GM19438 (cell line): ENCODE measurements at regions not wholly inside any gene's neighbourhood (a gene's known extent, or its start where the extent isn't known, plus 50 kb on each side); places are given as distances from the start of the nearest gene placed in this dataset.
"Not testable (repeated sequence)": the region's sequence is repeated elsewhere in the genome, so short reads cannot be mapped to it uniquely, and the experiment has no call there.

Experiments
- ATAC-seq: cut with Tn5 transposase; IDR thresholded peaks from one replicate; pipeline ENCODE4 v1.9.1; 2021; ENCODE audit warnings: low read depth; ENCODE audit not compliant: unreplicated experiment

- no peak for ATAC-seq
Measured at GRCh38 chr16:64094181-64094965, 1027.5 kb downstream of the CDH11 start.

GRCh38 chr16:64092271-64092670 lies 1029.6 kb downstream of the CDH11 start:
- ATAC-seq: no peak

- ATAC-seq: no peak
Measured at GRCh38 chr16:64090327-64090726, 1031.5 kb downstream of the CDH11 start.

DNA sequence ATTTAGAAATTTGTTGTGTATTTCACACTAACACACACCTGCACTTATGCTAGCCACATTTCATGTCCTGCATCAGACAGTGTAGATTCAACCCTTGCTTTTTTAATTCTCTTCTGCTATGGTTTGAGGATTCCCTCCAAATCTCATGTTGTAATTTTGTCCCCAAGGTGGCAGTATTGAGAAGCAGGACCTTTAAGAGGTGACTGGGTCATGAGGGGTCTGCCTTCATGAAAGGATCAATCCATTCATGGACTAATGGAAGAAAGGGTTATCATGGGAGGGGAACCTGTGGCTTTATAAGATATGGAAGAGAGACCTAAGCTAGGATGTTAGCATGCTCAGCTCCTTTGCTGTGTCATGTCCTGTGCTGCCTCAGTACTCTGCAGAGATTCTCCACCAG lies 1032.2 kb downstream of the CDH11 start:
- ATAC-seq: no peak

DNA sequence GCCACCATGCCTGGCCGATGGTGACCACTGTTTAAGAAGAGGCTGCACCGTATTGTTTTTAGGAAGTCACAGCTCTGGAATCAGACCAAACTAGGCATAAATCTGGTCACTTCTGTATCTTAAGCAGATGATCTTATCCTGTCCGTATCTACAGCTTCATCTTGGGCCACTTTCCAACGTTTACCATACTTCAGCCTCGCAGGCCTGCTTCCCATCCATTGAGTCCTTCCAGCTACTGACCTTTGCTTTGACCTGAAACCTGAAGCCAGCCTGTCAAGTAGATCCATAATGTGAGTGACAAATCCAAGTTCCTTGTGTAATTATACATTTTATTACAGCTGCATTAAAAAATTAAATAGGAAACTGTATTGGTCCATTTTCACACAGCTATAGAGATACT lies 1033.0 kb downstream of the CDH11 start:
- ATAC-seq: no peak

- ATAC-seq: no peak
Measured at GRCh38 chr16:64085296-64085695, 1036.6 kb downstream of the CDH11 start.

GRCh38 chr16:64084706-64085105 lies 1037.2 kb downstream of the CDH11 start:
- no peak for ATAC-seq

DNA sequence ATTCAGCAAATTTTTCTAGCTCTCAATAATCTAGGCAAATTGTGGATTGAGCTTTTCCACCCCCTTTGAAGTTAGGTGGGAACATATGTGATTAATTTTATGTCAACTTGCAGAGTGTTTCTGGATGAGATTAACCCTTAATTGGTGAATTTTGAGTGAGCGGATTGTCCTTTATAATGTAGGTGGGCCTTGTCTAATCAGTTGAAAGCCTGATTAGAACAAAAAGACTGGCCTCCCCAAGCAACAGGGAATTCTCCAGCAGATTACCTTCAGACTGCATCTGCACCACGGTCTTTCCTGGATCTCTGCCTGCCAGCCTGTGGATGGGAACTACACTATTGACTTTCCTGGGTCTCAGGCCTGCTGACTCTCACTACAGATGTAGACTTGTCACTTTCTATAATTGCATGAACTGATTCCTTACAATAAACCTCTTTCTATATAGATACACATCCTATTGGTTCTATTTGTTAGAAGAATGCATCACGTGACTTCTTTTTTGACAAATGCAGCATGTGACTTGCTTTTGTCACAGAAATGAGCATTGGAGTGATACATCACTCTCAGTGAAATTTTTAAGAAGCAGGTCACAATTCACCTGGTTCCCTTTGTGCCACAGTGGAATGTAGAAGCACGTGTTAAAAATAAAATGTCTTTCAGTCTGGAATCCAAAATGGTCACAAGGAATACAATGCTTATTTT lies 1038.3 kb downstream of the CDH11 start:
- no peak for ATAC-seq

DNA sequence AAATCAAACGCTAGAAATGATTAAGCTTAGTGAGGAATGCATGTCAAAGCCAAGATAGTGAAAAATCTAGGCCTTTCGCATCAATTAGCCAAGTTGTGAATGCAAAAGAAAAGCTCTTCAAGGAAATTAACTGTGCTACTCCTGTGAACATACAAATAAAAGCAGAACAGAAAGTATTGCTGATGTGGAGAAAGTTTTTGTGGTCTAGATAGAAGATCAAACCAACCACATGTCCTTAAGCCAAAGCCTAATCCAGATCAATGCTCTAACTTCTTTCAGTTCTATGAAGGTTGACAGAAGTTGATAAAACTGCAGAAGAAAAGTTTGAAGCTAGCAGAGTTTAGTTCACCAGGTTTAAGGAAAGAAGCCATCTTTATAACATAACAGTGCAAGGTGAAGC lies 1044.6 kb downstream of the CDH11 start:
- ATAC-seq: no peak

DNA sequence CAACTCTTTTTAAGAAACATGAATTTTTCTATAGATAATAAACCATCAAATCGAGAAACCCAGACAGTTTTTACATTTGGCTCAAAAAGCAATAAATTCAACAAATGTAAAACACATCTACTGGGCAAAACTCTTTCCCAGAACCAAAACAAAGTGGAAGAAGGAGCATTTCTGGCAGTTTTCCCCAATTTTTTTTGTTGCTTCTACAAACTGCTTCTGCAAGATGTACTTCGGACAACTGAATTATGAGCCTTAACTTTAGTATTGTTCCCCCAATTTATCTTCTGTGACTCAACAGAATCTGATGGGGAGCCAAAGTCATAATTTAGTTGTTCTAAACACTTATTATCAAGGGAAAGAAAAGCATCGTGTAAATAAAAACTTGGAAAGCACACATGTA lies 1047.2 kb downstream of the CDH11 start:
- no peak for ATAC-seq

DNA sequence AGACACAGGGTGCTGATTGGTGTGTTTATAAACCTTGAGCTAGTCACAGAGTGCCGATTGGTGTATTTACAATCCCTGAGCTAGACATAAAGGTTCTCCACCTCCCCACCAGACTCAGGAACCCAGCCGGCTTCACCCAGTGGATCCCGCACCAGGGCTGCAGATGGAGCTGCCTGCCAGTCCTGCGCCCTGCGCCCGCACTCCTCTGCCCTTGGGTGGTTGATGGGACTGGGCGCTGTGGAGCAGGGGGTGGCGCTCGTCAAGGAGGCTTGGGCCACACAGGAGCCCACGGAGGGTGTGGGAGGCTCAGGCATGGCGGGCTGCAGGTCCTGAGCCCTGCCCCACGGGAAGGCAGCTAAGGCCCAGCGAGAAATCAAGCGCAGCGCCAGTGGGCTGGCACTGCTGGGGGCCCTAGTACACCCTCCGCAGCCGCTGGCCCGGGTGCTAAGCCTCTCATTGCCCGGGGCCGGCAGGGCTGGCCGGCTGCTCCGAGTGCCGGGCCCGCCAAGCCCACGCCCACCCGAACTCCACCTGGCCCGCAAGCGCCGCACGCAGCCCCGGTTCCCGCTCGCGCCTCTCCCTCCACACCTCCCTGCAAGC lies 1049.6 kb downstream of the CDH11 start:
- not testable (repeated sequence) for ATAC-seq

GRCh38 chr16:64065523-64065922 lies 1056.3 kb downstream of the CDH11 start:
- no peak for ATAC-seq

DNA sequence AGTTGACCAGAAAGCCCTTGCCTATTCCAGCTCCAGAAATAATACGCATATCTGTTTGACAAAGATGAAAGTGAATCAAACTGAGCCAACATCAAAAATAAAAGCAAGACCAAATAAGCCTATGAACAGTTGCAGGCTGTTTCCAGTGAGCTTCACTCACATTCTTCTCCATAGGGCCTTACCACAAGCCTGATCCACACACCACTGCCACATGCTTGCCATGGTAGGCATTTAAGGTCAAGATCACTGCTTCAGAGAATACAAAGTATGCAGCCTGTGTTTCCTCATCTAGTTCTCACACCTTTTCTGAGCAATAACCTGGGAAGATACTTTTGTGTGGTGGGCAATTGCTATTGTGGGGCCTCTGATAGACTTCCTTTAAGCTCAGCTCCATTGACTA lies 1060.2 kb downstream of the CDH11 start:
- no peak for ATAC-seq

DNA sequence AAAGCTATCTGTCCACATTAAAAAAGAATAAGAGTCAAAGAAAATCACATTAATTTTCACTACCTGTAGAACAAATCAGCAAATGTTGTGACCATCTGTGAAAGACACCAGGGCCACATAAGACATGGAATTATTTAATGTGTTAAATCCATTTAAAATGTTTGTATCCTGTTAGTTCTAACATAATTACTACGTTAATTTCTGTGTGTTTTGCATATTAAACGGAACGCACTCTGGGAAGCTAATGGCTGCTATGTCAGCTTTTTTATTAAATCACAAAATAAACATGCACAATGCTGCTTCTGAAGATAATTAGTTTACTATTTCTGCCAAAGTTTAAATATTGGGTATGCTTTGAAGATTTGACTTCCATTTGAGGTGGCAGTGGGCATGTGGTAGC lies 1061.2 kb downstream of the CDH11 start:
- ATAC-seq: no peak

- no peak for ATAC-seq
Measured at GRCh38 chr16:64058685-64059084, 1063.2 kb downstream of the CDH11 start.

DNA sequence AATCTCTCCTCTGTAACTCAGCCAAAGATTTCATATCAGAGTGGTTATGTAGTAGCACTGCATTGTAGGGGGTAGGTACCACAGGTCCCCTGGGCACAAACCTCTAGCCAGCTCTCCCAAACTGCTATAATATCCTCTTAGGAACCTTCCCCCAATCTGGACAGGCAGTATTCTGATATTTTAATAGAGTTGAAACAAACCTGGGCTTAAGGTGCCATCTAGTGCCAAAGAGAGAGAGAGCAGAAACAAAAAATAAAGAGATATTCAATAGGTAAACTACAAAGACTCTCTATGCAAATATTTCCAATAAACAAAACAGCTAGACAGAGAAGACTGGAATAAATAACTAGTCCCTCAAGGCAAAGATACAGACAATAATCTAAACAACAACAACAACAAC lies 1070.0 kb downstream of the CDH11 start:
- no peak for ATAC-seq

- no peak for ATAC-seq
Measured at GRCh38 chr16:64047878-64048277, 1074.0 kb downstream of the CDH11 start.

GRCh38 chr16:64047207-64047606 lies 1074.7 kb downstream of the CDH11 start:
- no peak for ATAC-seq

GRCh38 chr16:64035337-64035736 lies 1086.5 kb downstream of the CDH11 start:
- no peak for ATAC-seq

GRCh38 chr16:64019339-64019738 lies 1102.5 kb downstream of the CDH11 start:
- ATAC-seq: no peak

DNA sequence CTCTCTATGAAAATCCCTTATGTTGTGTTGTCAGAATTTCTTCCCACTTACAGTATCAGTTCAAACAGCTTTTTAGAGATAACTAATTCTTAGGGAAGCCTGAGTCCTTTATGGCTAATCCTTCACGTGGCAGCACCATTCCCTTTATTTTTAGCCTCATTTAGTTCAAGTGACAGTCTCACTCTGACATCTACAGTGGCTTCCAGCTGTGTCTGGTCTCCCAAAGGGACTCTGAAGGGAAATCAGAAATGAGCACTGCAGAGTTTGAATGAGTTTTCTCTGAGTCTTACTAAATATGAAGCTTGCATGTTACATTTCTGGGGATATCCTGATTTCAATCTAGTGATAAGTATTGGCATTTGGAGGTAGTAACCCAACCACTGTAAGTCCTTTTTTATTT lies 1104.1 kb downstream of the CDH11 start:
- ATAC-seq: no peak

DNA sequence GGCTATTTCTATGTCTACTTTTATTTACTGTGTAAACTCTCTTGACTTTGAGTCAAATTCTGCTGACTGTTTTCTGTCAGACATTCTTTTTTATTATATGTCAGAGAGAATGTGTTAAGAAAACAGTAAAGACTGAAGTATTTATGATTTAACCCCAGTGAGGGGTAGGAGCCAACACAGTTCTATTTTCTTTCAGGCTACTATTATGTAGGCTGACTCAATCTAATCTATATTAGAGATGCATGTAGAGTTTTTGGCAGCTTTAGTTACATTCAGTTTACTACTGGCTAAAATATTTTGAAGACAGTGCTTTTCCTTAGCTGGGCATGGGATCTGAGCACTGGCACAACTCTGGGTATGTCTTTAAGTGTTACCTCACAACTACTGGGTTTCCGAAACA lies 1108.0 kb downstream of the CDH11 start:
- ATAC-seq: no peak
